Right lobe of liver (tissue), 4 donors: ENCODE measurements at regions not wholly inside any gene's neighbourhood (a gene's known extent, or its start where the extent isn't known, plus 50 kb on each side); places are given as distances from the start of the nearest gene placed in this dataset.

Experiments
- CTCF ChIP-seq, 4 donors: fragments of 200-600 bp in 3 of 4; fragments of 450-650 bp in 1 of 4; IDR thresholded peaks; one replicate each; pipeline versions ENCODE4 v1.5.1 to v1.8.0; 2016 to 2022; ENCODE audit warnings: antibody characterized with exemption in 4 of 4, mild to moderate bottlenecking in 2 of 4
- POLR2A ChIP-seq: fragments of 450-650 bp; IDR thresholded peaks from one replicate; pipeline ENCODE4 v1.6.1; 2017; ENCODE audit warnings: antibody characterized with exemption, mild to moderate bottlenecking
- donor health status: DM: no; HTN: no; CAD: no.
- donor health status: DM: no; HTN: no; CAD: no.
- donor health status: DM: no; HTN: yes; CAD: no.

GRCh38 chr5:126271141-126271540, 152.1 kb upstream of the GRAMD2B start:
- TF ChIP-seq CTCF (IDR thresholded peaks at IDR 0.05) (no peak), POLR2A (no peak)
